Fibroblast of gingiva (primary cell): ENCODE measurements at regions not wholly inside any gene's neighbourhood (a gene's known extent, or its start where the extent isn't known, plus 50 kb on each side); places are given as distances from the start of the nearest gene placed in this dataset.
"Not testable (repeated sequence)": the region's sequence is repeated elsewhere in the genome, so short reads cannot be mapped to it uniquely, and the experiment has no call there.

Experiments
- DNase-seq: peaks from one replicate; pipeline ENCODE4 v3.0.0-alpha.2; 2011; ENCODE audit warnings: low read depth

DNA sequence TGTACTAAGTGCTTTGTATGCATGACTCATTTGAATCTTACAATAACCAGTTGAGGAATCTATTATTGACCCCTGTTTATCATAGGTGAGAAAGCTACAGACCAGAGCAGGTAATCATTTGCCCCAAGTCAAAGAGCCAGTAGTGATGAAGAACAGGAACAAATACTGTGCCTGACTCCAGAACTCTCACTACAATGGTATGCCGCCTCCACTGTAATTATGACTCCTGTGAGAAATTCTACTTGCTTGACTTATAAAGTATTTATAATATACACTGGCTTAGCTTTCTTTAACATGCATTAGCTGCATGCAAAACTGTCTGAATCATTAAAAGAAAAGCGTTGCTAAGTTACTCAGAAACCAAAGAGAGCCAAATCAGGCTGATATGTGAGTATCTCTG, 92.6 kb downstream of the ZNF281 start:
- DNase-seq, result peak; percentile 30

DNA sequence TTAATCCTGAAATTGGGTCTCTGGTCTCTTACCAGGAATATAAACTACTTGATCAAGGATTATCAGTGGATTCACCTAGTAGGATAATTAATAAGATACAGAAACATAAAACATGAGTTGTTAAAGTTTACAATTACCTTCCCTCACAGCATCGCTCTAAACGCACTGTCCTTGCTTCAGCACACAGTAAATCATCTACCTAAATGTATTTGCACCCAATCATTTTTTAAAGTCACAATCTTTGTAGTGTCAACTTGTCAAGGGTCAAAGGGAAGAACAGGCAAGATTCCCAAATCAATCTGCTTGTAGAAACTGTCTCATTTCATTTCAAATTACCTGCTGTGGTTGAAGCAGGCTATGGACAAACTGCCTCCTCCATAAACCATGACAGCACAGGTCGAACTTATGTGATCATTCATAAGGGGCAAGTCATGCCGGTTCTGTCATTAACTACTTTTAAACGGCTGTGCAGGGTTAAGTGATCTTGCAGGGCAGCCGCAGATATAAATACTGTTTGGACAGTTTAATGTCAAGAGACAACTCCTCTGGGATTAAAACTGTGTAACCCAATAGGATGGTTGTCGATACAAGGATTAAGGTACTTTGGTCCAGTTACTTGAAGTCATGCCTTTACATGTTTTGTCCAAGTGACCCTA, 93.6 kb downstream of the ZNF281 start:
- DNase-seq, result no peak

DNA sequence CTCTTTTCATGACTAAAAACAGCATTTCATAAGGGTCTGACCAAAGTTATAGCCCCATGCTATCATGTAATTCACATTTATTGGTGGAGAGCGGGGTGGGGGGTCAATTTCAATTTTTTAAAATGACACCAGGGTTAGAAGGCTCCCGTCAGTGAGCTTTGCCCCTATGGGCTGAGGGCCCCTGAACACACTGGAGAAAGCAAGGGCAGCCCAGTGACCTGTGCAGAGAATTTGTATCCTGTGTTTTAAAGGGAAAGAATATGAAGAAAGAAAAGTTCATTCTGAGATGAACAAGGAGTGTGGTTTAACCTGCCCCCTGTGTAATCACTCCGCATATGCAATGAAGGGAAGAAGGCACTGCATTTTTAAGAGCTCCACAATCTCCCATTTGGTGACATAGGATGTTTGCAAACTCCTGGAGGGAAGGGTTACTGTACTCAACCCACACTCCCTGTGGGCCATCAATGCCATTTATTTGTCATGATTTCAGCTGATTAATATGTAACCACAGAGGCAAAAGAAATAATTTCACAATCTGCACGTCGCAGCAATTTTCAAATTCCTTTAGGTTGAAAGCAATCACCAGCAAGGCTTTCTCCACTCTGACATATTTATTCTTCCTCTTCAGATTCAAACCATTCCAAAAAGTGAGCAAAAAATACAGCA, 95.6 kb downstream of the ZNF281 start:
- peak; percentile 70 for DNase-seq

DNA sequence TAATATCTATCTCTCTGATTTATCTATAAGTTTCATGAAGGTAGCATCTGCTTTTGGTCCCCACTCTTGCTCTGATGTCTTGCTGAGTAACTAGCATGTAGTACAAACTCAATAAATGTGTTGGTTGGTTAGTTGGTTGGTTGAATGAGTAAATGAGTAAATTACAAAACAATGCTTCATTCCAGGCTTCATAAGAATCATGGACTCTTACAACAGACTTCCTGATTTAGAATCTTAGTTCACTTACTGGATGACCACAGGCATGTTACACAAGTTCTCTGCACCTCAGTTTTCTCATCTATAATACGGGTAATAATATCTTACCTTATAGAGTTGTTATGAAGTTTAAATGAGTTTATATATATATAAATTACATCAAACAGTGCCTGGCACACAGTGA, 98.6 kb downstream of the ZNF281 start:
- DNase-seq, result peak; percentile 31

DNA sequence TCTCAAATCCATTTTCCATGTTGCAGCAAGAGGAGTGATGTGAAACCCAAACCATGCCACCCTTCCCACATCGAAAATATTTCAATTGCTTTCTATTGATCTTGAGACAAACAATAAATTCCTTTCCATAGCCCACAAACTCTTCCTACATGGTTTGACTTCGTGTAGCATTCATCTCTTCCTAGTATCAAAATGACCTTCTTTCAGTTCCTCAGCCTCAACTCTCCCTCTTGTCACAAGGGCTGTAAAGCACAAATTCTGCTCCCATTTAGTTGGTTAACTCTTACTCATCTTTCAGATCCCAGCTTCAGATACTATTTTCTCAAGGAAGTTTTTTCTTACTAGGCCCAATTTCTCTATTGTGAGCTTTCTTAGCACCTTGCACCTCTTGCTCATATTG, 99.0 kb downstream of the ZNF281 start:
- no peak for DNase-seq

DNA sequence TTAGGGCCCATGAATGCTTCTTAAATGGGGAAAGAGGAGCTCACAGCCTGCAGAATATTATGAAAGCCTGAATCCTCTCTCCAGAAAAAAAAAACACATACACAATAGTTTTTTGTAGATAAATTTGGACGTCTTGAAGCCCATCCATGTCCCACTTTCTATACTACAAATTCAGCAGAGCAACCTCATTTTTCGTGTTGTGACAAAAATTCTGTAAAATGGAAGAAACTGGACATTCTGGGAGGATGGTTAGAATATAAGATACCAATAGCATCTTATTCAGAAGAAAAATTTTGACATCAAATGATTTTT, 102.1 kb downstream of the ZNF281 start:
- DNase-seq, result no peak

DNA sequence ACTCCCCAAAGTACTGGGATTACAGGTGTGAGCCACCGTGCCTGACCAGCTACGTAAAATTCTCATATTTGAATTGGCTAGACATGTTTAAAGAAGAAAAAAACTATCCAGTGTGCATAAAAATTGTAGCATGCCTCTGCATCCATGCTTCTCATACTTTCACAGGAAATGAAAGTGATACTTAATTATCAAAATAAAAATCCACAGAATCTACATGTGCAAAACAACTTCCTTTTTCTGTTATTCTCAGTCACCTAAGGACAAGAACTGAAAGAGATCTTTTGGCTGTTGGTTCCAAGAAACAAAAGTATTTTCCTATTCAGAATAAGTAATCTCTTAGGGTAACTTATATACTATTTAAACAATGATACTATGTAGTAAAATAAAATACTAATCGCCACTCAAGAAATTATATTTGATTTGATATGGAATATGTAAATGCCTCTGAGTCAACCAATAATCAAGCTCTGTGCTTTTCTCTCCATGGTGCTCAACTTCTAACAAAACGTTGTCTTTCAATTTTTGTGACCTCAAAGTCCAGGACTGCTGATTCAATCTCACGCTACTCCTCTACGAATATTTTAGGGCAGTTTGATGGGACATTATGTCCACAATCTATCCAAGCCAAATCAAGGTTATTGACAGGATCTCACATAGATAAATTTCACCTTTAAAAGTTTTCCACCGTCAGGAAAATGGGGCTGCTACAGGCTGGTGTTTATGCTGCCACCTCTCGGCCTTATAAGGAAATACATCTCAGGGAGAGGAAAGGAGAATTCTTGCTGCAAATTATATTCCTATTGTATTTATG, 102.7 kb downstream of the ZNF281 start:
- peak; percentile 32 for DNase-seq

DNA sequence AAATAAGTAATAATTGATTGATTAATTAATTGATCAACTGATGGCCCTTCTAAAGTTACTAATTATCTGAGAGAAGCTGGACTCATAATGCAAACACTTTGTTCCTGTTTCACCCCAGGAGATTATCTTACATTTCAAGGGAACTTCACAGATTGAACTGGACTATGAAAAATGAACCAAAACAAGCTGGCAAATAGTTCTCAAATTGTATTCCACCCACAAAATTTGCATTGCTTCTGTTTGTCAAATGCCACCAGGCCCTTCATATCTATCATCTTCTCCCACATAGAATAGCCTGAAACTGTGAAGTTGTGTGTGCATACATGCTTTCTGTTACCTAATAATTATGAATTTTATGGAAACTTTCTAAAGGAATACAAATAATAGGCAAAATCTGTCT, 104.0 kb downstream of the ZNF281 start:
- DNase-seq, result no peak

DNA sequence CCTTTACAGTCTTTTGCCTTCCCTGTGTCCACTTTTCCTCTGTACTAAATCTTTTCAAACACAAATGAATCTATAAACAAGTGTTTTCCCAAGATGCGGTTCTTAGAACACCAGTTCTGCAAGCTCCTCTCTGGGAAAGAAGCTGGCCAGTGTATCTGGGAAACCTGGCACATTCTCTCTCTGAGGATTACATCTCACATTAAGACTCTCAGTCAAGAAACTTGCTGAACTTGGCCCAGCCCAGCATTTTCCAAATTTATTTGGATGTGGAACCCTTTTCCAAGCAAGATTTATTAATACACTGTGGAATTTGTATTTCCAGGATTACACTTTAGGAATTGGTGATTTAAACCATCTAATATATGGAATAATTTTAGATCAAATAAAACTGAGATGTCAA, 105.7 kb downstream of the ZNF281 start:
- DNase-seq, result no peak

DNA sequence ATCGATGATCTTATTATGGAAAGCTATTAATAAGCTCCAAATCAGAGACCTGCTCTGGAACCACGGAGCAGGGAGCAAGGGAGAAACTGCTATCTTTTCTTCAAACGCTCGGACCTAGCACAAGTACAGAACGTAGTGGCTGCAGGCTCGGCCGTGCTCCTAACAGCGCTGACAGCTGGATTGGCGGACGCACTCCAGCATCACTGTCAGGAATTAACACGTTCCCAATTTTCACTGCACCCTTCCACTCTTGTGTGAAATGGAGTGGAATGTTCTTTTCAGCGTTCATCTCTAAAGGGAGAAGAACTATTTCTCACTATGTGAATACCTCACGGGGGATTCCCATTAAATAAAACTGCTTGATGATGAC, 106.9 kb downstream of the ZNF281 start:
- DNase-seq, result peak; percentile 19

DNA sequence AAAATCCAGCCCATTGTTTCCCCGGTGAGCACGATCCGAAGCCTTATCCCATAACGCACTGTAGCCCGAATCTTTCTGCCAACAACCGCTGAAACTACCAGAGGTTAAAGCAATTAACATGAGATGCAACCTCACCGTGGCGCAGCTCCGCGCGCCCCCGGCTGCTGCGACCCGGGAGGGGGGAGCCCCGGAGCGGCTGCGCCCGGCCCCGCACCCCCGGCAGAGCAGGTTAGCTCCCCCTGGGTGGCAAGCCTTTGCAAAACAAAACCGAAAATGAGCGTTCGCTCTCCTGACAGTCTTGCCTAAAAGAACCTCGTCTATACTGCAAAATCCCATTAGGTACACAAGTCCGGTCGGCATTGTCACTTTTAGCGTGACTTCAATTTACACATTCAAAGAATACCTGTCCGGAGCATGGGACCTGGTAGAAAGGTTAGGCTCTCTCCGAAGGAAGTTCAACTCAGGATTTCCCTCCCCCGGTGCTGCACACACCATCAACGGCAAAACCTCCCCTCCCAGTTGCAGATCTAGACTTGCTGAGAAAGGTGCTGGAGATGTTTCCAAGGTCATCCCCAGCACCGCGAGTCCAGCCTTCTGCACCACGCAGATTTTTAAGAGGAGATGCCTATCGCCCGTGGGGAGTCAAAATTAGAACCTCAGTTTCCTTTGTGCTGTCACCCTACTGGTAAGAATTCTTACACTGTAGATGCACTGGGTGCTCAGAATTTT, 107.5 kb downstream of the ZNF281 start:
- DNase-seq, result peak; percentile 27

DNA sequence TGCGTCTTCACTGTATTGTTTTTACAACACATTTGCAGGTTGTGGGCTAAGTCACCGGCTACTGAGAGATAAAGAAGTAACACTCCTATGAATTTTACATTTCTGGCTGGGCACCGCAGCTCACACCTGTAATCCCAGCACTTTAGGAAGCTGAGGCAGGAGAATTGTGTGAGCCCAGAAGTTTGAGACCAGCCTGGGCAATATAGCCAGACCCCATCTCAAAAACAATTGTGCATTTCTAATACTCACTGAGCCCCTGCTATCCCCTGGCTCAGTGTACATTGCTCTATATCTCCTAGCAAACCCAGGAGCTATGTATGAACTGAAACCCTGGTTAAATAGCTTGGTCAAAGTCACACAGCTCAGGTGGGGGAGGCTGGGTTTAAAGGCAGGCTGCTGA, 108.7 kb downstream of the ZNF281 start:
- DNase-seq, result no peak

DNA sequence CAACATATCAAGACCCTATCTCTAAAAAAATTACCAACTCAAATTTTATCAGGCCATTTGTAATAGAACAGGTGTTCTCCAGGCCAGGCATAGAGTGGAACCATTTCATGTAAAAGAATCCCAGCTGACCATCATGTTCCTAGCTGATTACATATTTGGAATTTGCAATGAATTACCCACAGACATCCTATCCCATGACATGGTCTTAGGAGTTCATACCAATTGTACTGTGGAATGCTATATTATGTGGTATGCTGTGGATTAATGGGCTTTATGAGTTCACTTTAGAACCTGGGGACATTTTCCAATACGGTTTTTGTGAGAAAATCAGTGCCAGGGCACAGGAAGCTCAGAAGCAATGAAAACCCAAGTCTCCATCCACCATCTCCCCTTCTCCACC, 110.3 kb downstream of the ZNF281 start:
- no peak for DNase-seq

DNA sequence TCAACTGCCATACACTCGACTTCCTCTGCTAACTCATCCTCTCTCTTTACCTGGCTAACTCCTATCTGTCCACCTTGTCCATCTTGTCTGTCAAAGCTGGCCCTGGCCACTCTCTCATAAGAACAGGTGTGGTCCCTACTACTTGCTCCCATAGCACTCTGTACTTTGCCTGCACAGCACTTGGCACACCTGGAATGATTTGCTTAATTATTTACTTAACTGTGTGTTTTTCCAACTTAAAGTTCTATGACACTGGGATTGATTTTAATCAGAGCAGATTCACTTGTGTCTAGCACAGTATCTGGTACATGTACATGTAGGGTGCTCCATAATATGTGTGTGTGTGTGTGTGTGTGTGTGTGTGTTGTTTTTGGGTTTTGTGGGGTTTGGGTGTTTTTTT, 111.6 kb downstream of the ZNF281 start:
- no peak for DNase-seq

DNA sequence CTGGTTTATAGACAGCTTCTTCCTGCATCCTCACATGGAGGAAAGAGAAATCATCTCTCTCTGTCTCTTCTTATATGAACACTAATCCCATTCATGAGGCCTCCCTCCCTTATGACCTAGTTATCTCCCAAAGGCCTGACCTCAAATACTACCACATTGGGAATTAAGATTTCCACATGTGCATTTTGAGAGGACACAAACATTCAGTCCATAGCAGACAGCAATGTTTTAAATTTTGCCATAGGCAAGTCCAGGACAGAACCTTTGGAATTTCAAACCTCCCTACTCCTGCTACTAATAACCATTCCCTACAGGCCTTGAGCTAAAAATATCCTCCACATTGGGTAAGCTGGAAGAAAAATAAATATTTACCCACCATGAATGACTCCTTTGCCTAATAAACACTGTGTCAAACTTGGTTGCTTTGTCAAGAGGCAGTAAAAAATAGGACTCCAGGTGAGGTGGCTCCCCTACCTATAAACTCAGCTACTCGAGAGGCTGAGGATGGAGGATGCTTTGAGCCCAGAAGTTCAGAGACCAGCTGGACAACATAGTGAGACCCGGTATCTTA, 113.7 kb downstream of the ZNF281 start:
- DNase-seq, result peak; percentile 71

DNA sequence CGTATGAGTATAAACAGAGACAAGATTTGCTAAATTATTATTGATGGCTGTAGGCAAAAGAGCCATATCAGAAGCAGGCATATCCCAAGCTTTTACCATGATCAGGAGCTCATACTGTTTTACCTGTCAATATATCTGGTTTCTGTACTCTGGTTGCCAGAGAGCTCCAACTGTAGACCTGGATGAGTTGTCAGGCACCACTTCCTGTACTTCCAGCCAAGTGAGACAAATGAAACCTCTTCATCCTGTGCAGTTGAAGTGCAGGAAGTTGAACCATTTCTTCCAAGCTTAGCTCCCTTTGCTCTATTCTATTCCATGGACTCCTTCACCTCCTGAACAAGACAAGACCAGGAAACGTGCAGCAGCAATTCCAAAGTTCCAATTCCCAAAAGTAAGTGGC, 115.6 kb downstream of the ZNF281 start:
- DNase-seq, result no peak

DNA sequence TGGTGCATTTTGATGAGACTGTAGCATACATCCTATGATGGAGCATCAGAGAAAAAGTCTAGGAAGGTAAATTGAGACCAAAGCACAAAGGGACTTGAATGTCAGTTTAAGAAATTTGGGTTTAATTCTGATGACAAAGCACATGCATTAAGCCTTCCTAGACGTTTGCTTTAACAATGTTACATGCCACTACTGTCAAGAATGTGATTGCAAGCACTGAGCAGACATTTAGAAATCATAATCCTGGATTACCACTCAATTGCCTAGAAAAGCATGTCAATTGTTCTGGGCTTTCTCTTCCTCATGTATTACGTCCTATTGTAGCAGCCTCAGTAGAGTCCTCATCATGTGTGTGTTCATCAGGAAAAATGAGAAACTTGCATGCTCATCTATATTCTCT, 117.1 kb downstream of the ZNF281 start:
- DNase-seq, result no peak

DNA sequence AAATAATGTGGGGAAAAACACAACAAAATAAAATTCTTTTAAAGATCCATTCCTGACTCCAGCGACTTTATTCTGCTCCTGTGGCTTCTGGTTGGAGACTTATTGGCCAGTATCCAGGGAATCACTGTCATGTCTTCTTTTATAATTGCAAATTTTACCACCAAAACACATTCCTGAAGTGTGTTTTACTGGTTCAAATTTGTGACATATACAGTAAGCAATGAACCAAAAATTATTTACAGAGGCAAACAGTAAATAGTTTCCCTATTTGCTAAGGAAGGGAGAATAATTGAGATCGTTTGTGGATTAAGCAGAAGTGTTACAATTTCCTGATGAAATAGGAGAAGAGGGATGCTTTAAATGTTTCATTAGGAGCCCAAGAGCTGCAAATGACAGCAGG, 118.7 kb downstream of the ZNF281 start:
- DNase-seq, result no peak

DNA sequence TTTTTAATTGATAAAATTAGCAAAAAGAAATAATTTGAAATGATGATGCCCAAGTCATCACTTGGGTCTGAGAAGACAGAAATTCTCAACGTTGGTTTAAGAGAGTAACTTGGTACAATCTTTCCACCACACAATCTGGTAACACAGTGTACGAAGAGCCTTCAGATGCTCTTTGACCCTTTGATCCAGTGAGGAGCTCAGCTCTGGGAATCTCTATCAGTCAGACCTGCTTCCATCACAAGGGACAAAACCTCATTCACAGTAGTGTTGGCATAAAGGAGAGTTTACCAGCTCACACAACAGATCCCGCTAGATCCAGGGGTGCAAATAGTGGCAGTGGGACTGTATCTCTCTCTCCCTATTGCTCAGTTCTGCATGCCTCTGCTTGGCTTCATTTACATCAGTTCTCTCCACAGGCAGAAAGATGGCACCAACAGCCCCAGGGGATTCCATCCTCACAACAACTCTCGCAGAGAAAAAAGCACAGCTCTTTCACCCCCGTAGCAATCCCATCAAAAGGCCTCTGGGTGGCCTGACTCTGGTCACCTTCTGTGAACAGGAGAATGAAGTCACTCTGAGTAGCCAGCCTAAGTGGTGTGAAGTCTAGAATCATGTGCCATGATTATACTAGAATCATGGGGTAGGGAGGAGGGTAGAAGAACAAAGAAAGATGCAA, 119.7 kb downstream of the ZNF281 start:
- DNase-seq, result no peak

DNA sequence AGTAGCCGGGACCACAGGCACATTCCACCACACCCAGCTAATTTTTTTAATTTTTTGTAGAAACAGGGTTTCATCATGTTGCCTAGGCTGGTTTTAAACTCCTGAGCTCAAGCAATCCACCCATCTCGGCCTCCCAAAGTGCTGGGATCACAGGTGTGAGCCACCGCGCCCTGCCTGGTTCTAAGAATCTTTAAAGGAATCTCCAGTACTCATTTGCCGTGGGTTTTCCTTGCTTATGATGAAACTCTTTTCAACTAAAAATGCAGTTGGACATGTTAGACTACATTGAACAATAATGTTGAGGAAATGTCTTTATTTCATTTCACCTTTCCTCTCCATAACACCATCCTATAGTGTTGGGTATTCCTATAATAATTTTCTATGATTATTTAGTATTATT, 121.6 kb downstream of the ZNF281 start:
- DNase-seq, result no peak

DNA sequence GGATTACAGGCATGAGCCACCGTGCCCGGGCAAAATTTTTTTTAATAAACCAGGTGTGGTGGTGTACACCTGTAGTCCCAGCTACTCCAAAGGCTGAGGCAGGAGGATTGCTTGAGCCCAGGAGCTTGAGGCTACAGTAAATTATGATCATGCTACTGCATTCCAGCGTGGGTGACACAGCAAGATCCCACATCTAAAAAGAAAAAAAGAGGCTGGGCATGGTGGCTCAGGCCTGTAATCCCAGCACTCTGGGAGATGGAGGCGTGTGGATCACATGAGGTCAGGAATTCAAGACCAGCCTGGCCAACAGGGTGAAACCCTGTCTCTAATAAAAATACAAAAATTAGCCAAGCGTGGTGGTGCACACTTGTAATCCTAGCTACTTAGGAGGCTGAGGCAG, 125.6 kb downstream of the ZNF281 start:
- not testable (repeated sequence) for DNase-seq
